ENCODE measurements at regions not wholly inside any gene's neighbourhood (a gene's known extent, or its start where the extent isn't known, plus 50 kb on each side); places are given as distances from the start of the nearest gene placed in this dataset.

DNA sequence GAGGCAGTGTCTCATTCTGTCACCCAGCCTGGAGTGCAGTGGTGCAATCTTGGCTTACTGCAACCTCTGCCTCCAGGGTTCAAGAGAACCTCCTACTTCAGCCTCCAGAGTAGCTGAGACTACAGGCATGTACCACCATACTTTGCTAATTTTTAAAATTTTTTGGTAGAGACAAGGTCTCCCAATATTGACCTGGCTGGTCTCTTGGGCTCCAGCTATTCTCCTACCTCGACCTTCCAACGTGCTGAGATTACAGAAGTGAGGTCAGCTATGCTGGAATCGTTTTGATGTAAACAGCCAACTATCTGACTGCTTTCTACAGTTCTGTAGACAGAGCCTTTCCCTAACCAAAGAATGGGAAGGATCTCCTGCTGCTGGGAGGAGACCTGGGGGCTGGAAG is 375.8 kb downstream of the GATA3 start:
- DNase-seq (ENCODE audit: low read depth), result no peak

DNA sequence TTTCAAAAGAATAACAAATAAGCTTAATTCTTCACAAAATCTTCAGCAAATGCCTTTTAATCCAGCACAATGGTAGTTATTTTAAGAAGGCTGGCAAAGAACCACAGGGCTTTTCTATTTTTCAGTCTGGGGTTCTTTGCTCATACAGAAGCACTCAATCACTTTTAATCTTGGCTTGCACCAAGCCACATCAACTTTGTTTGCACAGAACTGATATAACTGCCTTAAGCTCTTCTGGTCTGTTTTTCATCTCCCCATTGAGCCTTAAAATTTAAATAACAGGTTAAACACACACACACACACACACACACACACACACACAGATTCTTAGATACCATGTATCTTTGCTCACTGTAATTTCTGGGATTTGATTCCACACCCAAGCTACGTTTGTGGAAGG is 377.0 kb downstream of the GATA3 start:
- no peak for DNase-seq (ENCODE audit: low read depth)

GRCh38 chr10:8435186-8436055 is 380.9 kb downstream of the GATA3 start:
- no peak for DNase-seq (ENCODE audit: low read depth)

DNA sequence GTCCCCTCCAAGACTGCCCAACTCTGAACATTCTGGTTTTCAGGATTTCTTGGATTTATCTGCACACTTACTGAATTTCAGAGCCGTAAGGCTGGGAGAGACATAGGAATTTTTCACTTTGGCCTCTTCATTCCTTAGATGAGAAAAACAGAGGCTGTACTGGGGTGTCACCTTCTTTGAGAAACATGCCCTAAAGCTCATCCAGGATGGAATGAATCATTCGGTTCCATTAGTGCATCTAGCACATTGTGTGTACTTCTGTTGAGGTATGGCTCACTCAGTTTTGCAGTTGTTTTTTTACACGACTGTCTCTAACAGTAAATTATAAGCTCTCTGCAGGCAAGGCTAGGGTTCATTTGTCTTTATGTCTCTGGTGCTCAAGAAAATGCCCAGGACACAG is 383.4 kb downstream of the GATA3 start:
- no peak for DNase-seq (ENCODE audit: low read depth)

- DNase-seq (ENCODE audit: low read depth), result no peak
These were observed 384.1 kb downstream of the GATA3 start for GRCh38 chr10:8438603-8439002.

GRCh38 chr10:8439040-8439439 is 384.6 kb downstream of the GATA3 start:
- no peak for DNase-seq (ENCODE audit: low read depth)

DNA sequence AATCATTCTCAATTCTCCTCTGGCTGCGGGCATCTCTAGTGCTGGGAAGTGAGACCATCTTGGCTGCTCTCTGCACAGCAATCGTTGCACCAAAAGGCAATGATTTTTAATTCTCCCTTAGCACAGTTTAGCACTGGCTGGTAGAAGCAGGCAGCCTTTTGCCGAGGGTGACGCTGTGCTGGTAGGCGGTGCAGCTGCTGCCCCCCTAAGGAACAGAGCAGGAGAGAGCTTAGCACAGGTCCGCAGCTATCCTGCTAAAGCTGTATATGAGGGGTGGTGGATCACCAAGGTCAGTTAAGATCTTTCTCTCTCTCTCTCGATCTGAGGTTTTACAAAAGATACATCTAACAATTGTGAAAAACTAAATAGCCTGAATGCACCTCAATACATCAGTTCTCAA is 390.1 kb downstream of the GATA3 start:
- peak; percentile 28 for DNase-seq (ENCODE audit: low read depth)

- DNase-seq (ENCODE audit: low read depth), result no peak
These were observed 390.9 kb downstream of the GATA3 start for GRCh38 chr10:8445353-8445752.

DNA sequence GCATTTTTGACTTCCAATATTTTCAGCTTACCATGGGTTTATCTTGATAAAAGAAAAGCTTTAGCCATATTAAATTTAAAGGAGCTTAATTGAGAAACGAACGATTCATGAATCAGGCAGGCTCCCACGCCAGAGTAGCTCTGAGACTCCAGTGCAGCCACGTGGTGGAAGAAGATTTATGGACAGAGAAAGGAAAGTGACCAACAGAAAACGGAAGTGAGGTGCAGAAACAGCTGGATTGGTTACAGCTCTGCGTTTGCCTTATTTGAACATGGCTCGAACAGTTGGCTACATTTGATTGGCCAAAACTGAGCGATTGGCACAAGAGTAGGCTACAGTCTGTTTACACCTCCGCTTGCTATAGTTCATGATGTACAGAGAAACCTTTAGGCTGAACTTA is 395.4 kb downstream of the GATA3 start:
- no peak for DNase-seq (ENCODE audit: low read depth)

DNA sequence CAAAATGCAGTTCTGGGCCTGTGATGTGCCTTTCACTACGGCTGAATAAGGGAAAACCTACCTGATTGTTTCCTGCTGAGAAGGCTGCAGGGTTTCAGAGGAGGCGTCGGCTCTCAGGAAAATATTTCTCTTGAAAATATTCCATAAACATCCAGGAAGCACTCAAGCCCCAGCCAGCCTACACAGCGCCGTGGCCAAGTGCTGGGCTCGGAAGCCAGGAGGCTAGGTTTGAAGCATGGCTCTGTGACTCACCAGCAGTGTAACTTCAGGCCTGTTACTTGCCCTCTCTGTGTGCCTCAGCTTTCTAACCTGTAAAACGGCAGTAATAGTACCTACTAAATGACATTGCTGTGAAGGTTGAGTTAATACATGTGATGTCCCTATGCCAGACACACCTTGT is 399.1 kb downstream of the GATA3 start:
- DNase-seq (ENCODE audit: low read depth), result no peak

- DNase-seq (ENCODE audit: low read depth), result no peak
These were observed 399.9 kb downstream of the GATA3 start for GRCh38 chr10:8454357-8454756.

- DNase-seq (ENCODE audit: low read depth), result no peak
These were observed 400.7 kb downstream of the GATA3 start for GRCh38 chr10:8455181-8455580.

- no peak for DNase-seq (ENCODE audit: low read depth)
These were observed 401.9 kb downstream of the GATA3 start for GRCh38 chr10:8456386-8456785.

DNA sequence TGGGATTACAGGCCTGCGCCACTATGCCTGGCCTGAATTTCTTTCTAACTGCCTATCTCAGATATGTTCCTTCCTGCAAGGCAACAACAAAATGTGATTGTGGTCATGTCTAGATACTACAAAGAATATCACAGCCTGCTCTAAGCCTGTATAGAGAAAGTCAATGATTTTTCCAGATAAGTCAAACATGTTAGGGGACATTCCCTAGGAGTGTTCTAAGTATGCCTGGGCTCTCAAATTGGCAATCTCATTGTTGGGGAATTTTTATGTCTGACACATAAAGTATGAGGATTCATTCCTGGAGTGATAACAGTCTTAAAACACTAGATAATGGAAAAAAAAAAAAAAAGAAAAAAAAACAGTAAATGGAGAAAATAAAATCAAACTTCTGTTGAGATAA is 406.1 kb downstream of the GATA3 start:
- DNase-seq (ENCODE audit: low read depth), result no peak

DNA sequence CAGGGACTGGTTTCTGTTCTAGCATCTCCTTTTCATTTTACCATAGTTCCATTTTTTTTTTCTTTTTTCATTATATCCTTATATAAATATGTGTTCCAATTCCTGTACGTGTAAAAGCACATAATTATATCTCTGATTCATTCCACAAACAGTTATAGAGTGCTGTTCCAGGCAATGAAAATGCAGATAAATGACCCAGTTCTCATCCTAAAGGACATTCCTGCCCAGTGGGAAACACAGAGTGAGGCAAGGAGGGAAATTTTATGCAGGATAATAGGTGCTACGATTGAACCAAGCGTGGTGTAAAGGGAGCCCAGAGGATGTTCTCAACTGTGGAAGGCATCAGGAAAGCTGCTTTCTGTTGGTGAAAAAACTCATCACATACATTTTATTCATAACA is 408.1 kb downstream of the GATA3 start:
- no peak for DNase-seq (ENCODE audit: low read depth)

DNA sequence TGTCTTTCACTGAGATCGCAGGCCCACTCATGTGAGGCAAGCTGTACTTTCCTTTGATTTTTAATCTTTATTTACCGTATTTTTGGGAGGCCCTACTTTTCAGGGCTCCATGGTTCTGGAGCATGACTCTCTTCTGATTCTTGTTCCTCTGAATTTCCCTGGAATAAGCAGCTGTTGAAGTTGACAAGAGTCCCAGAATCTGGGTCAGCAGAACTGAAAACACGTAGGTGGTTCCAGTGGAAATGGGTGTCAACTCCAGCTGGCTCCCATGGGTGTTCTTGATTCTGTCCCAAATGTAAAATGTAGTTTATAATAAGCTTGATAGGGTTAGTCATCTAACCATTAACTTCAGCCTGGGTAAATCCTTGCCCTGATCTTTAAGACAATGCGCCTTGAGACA is 409.4 kb downstream of the GATA3 start:
- DNase-seq (ENCODE audit: low read depth), result no peak

DNA sequence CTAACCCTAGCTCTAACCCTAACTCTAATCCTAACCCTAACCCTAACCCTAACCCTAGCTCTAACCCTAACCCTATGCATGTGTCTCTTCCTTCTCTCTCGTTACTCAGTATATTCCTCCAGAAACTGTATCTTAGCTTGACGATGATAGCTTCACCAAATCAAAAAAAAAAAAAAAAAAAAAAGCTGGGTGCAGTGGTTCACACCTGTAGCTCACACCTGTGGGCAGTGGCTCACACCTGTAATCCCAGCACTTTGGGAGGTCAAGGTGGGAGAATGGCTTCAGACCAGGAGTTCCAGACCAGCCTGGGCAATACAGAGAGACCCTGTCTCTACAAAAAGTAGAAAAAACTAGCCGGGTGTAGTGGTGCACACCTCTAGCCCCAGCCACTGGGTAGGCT is 414.0 kb downstream of the GATA3 start:
- no peak for DNase-seq (ENCODE audit: low read depth)

DNA sequence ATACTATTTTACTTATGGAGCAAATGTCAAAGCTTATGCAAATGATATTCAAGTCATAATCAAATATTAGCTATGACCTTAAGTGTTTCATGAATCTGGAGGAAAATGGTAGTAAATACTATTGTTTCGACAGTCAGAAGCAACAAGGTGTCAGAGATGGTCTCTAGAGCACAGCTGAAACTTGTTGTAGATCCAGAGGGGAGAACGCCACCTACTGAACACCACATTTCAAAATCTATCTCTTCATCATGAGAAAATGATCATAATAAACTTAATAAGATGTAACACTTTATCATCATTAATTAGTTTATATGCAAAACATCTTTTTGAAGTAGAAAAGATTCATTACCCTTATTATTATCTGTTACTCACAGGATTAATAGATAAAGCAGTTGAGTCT is 418.7 kb downstream of the GATA3 start:
- DNase-seq (ENCODE audit: low read depth), result no peak

DNA sequence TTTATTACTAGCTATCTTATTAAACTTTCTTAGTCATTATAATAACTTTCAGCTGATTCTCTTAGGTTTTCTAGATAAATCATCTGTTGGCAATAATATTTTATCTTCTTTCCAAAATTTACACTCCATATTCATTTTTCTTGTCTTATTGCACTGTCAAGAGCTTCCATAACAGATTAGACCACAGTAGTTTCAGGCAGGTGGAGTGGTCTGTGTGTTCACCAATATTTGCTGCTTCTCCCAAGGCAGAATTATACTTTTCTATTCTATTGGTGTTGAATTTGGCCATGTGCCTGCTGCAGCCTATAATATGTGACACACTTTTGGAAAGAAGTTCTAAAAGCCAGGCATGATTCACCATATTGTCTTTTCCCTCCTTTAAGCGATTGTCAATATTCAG is 422.8 kb downstream of the GATA3 start:
- DNase-seq (ENCODE audit: low read depth), result no peak

GRCh38 chr10:8481718-8482504 is 427.4 kb downstream of the GATA3 start:
- no peak for DNase-seq (ENCODE audit: low read depth)

DNA sequence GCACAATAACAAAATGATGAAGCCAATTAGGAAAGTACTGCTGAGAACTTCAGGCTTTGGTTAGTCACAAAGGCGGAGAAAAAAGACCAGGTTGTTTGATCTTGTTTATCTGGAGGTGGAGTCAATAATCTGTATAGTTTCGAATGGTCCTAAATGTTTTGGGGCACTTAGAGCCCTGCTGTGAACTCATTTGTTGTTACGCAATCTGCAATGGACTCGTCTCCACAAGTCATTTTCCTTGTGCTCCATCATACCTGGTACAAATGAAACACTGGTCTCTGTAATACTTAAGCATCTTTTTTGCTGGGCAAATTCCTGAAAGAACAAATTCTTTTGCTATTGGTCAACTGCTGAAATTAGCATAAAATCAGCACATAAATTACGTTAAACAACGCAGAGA is 430.5 kb downstream of the GATA3 start:
- DNase-seq (ENCODE audit: low read depth), result no peak

DNA sequence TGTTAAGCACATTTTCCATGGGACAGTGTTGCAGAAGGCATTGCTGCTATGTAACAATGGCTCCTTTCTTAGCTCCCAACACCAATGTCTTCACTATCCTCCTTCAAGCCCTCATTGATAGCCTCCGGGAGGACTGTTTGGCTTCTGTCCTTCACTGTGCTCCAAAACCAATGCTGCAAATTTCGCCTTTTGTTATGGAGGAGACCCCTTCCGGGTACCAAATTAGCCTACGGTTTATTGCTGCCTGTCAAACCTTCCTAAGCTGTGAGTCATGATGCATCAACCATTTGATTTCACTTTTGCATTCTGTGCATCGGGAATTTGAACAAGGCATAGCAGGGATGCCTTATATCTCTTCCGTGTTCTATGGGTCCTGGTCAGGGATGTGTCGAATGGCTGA is 432.9 kb downstream of the GATA3 start:
- DNase-seq (ENCODE audit: low read depth), result no peak

GRCh38 chr10:8489232-8489631 is 434.7 kb downstream of the GATA3 start:
- no peak for DNase-seq (ENCODE audit: low read depth)

GRCh38 chr10:8489823-8490222 is 435.3 kb downstream of the GATA3 start:
- DNase-seq (ENCODE audit: low read depth), result no peak
